Liver (tissue), 8 donors: ENCODE measurements at regions not wholly inside any gene's neighbourhood (a gene's known extent, or its start where the extent isn't known, plus 50 kb on each side); places are given as distances from the start of the nearest gene placed in this dataset.

Experiments used
- DNase-seq: peaks from one replicate; pipeline ENCODE4 v3.0.0-alpha.2; 2017; ENCODE audit warnings: low spot score
- H3K27ac ChIP-seq, 2 donors: one replicate each; pipeline ENCODE4 v1.7.0; 2013; ENCODE audit warnings: inconsistent platforms in 2 of 2, low read length in 2 of 2, control low read depth in 1 of 2, low read depth in 1 of 2, mild to moderate bottlenecking in 1 of 2
- H3K27me3 ChIP-seq, 4 donors: one replicate each; pipeline versions ENCODE4 v1.6.1 to v1.7.0; 2013; ENCODE audit warnings: low read length in 3 of 4, inconsistent platforms in 1 of 4, mild to moderate bottlenecking in 1 of 4, moderate library complexity in 1 of 4; ENCODE audit not compliant: control insufficient read depth in 4 of 4, insufficient read depth in 4 of 4
- H3K36me3 ChIP-seq, 4 donors: one replicate each; pipeline versions ENCODE4 v1.6.1 to v1.7.0; 2013; ENCODE audit warnings: low read length in 3 of 4, mild to moderate bottlenecking in 3 of 4, low read depth in 1 of 4, moderate library complexity in 1 of 4; ENCODE audit not compliant: control insufficient read depth in 4 of 4, insufficient read depth in 3 of 4
- H3K4me1 ChIP-seq, 4 donors: one replicate each; pipeline versions ENCODE4 v1.6.1 to v1.7.0; 2013; ENCODE audit warnings: low read length in 3 of 4, mild to moderate bottlenecking in 3 of 4, moderate library complexity in 1 of 4; ENCODE audit not compliant: control insufficient read depth in 4 of 4, insufficient read depth in 4 of 4
- H3K4me3 ChIP-seq, 3 donors: one replicate each; pipeline versions ENCODE4 v1.6.1 to v1.7.0; 2013; ENCODE audit warnings: low read length in 3 of 3, control low read depth in 1 of 3, low read depth in 1 of 3, mild to moderate bottlenecking in 1 of 3
- H3K9ac ChIP-seq, 2 donors: one replicate each; pipeline ENCODE4 v1.7.0; 2013; ENCODE audit warnings: low read length in 2 of 2, mild to moderate bottlenecking in 2 of 2, moderate library complexity in 2 of 2, control low read depth in 1 of 2, low read depth in 1 of 2
- H3K9me3 ChIP-seq, 4 donors: one replicate each; pipeline versions ENCODE4 v1.6.1 to v1.7.0; 2013; ENCODE audit warnings: low read length in 3 of 4; ENCODE audit not compliant: control insufficient read depth in 4 of 4
- CTCF ChIP-seq: fragments of 150-350 bp; IDR thresholded peaks from 2 replicates; pipeline ENCODE4 v1.5.1; 2017; ENCODE audit warnings: improper control_type of control experiment, low read depth, low read length; ENCODE audit not compliant: missing input control
- EGR1 ChIP-seq, 2 donors: IDR thresholded peaks; 2 replicates each; pipeline ENCODE4 v1.6.1; 2016 to 2018; ENCODE audit warnings: antibody characterized with exemption in 2 of 2, low read depth in 2 of 2
- FOXA1 ChIP-seq: IDR thresholded peaks from 2 replicates; pipeline ENCODE4 v1.6.1; 2016; ENCODE audit warnings: antibody characterized with exemption
- FOXA2 ChIP-seq: IDR thresholded peaks from 2 replicates; pipeline ENCODE4 v1.6.1; 2016; ENCODE audit warnings: antibody characterized with exemption
- HNF4A ChIP-seq, 2 donors: conservative IDR thresholded peaks; 2 replicates each; pipeline ENCODE4 v1.6.1; 2016; ENCODE audit warnings: antibody characterized with exemption in 2 of 2, mild to moderate bottlenecking in 2 of 2
- HNF4G ChIP-seq: IDR thresholded peaks from 2 replicates; pipeline ENCODE4 v1.6.1; 2016; ENCODE audit warnings: antibody characterized with exemption
- JUND ChIP-seq, 2 donors: IDR thresholded peaks; 2 replicates each; pipeline ENCODE4 v1.6.1; 2016; ENCODE audit warnings: antibody characterized with exemption in 2 of 2
- NR2F2 ChIP-seq: IDR thresholded peaks from 2 replicates; pipeline ENCODE4 v1.6.1; 2016; ENCODE audit warnings: antibody characterized with exemption
- RAD21 ChIP-seq, 2 donors: IDR thresholded peaks; 2 replicates each; pipeline ENCODE4 v1.6.1; 2016; ENCODE audit warnings: antibody characterized with exemption in 2 of 2, mild to moderate bottlenecking in 2 of 2
- REST ChIP-seq: IDR thresholded peaks from 2 replicates; pipeline ENCODE4 v1.6.1; 2016; ENCODE audit warnings: antibody characterized with exemption, mild to moderate bottlenecking
- RXRA ChIP-seq, 2 donors: IDR thresholded peaks; 2 replicates each; pipeline ENCODE4 v1.6.1; 2017 to 2018; ENCODE audit warnings: antibody characterized with exemption in 2 of 2, mild to moderate bottlenecking in 1 of 2
- SP1 ChIP-seq: IDR thresholded peaks from 2 replicates; pipeline ENCODE4 v1.6.1; 2018; ENCODE audit warnings: antibody characterized with exemption, mild to moderate bottlenecking
- TAF1 ChIP-seq: conservative IDR thresholded peaks from 2 replicates; pipeline ENCODE4 v1.6.1; 2016; ENCODE audit warnings: antibody characterized with exemption, mild to moderate bottlenecking
- YY1 ChIP-seq: IDR thresholded peaks from 2 replicates; pipeline ENCODE4 v1.6.1; 2016; ENCODE audit warnings: antibody characterized with exemption, mild to moderate bottlenecking
- ZBTB33 ChIP-seq: IDR thresholded peaks from 2 replicates; pipeline ENCODE4 v1.6.1; 2016; ENCODE audit warnings: antibody characterized with exemption
- WGBS: extraction: QIAGEN DNeasy Blood & Tissue Kit; methylation state at CpG from one replicate; pipeline ENCODE4 v1.1.7; 2013; 5-methylcytosine and 5-hydroxymethylcytosine counted together
- TF ChIP-seq, protein P1 (sequence below): IDR thresholded peaks from 2 replicates; pipeline ENCODE4 v1.6.1; 2016; ENCODE audit warnings: antibody characterized with exemption
- donor health status: healthy.
- donor health status: healthy.
- donor health status: healthy.
- donor health status: healthy.
- donor health status: healthy.

DNA sequence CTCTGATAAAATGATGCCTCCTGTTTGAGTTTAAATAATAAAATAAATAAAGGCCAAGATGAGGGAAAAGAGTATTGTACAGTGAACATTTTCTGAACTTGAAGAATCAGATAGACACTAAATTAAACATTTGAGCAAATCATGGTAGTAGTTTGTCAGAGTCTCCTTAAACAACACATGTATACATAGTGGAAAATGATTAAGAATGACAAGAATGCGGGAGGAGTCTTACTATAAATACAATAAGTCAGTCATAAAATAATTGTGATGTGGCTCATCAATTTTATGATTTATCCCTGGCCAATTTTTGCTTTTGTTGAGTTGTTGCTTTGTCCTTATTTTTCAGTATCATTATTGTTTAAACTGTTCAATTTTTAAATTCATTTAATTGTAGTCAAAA is 158.0 kb upstream of the TMC3 start:
- WGBS: 94% methylated on average over 1 of the region's 1 CpG
- Histone ChIP-seq H3K9me3 (no peaks in the 10 kb centered on the region), H3K9ac (no peak overlapping the region), H3K4me3 (no peak overlapping the region), H3K27ac (no peak overlapping the region), H3K27me3 (peaks cover 0 to 3% (median 0%) of the 10 kb centered on the region in 4 donors), H3K36me3 (no peaks in the 10 kb centered on the region), H3K4me1 (no peaks in the 10 kb centered on the region)
- DNase-seq: no peak
- no peak for TF ChIP-seq CTCF
- TF ChIP-seq FOXA2: no peak
- TF ChIP-seq RAD21 (IDR thresholded peaks at IDR 0.05): no peak

- DNase-seq: no peak
- no peak overlapping the region for H3K4me3 ChIP-seq
- peak; percentile 75 for TF ChIP-seq NR2F2
- no peak for TF ChIP-seq EGR1 (IDR thresholded peaks at IDR 0.05; ENCODE audit: low read depth in 2 of 2)
- peak in 1 of 2 donors; percentile 24 for TF ChIP-seq RXRA (IDR thresholded peaks at IDR 0.05)
- no peaks in the 10 kb centered on the region for H3K36me3 ChIP-seq
- H3K9ac ChIP-seq: no peak overlapping the region
- no peak overlapping the region for H3K27ac ChIP-seq
- 52% methylated on average over 10 of the region's 10 CpGs for WGBS
- H3K4me1 ChIP-seq: no peaks in the 10 kb centered on the region
- peaks cover 0 to 3% (median 0%) of the 10 kb centered on the region in 4 donors for H3K27me3 ChIP-seq
- H3K9me3 ChIP-seq: no peaks in the 10 kb centered on the region
Observed at GRCh38 chr15:81531109-81531592, 157.1 kb upstream of the TMC3 start.

- Histone ChIP-seq H3K9ac (no peak overlapping the region), H3K4me1 (no peaks in the 10 kb centered on the region), H3K9me3 (no peaks in the 10 kb centered on the region), H3K4me3 (no peak overlapping the region), H3K36me3 (no peaks in the 10 kb centered on the region), H3K27ac (no peak overlapping the region), H3K27me3 (peaks cover 0 to 3% (median 0%) of the 10 kb centered on the region in 4 donors)
- 85% methylated on average over 3 of the region's 3 CpGs for WGBS
- TF ChIP-seq ZBTB33 (no peak), CTCF (no peak), YY1 (no peak), FOXA1 (no peak), SP1 (no peak), FOXA2 (no peak), HNF4A (conservative IDR thresholded peaks at IDR 0.05) (no peak), TAF1 (no peak), REST (no peak), HNF4G (no peak), RAD21 (IDR thresholded peaks at IDR 0.05) (no peak), JUND (IDR thresholded peaks at IDR 0.05) (no peak)
- TF ChIP-seq, protein P1, sequence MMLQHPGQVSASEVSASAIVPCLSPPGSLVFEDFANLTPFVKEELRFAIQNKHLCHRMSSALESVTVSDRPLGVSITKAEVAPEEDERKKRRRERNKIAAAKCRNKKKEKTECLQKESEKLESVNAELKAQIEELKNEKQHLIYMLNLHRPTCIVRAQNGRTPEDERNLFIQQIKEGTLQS: no peak
- no peak for DNase-seq
Observed at GRCh38 chr15:81530271-81530691, 156.3 kb upstream of the TMC3 start.
